ENCODE measurements at regions not wholly inside any gene's neighbourhood (a gene's known extent, or its start where the extent isn't known, plus 50 kb on each side); places are given as distances from the start of the nearest gene placed in this dataset.
"Not testable (repeated sequence)": the region's sequence is repeated elsewhere in the genome, so short reads cannot be mapped to it uniquely, and the experiment has no call there.

- no peak for DNase-seq (ENCODE audit: low read depth in 2 of 2)
Measured at GRCh38 chr6:135605278-135605790, 107.8 kb upstream of the AHI1 start.

- DNase-seq (ENCODE audit: low read depth in 2 of 2): no peak
Measured at GRCh38 chr6:135606392-135606791, 108.9 kb upstream of the AHI1 start.

- no peak for DNase-seq (ENCODE audit: low read depth in 2 of 2)
Measured at GRCh38 chr6:135608031-135608430, 110.5 kb upstream of the AHI1 start.

GRCh38 chr6:135610192-135610591, 112.7 kb upstream of the AHI1 start:
- DNase-seq (ENCODE audit: low read depth in 2 of 2): not testable (repeated sequence)

- no peak for DNase-seq (ENCODE audit: low read depth in 2 of 2)
Measured at GRCh38 chr6:135616655-135617054, 119.1 kb upstream of the AHI1 start.

- DNase-seq (ENCODE audit: low read depth in 2 of 2): no peak
Measured at GRCh38 chr6:135617222-135617621, 119.7 kb upstream of the AHI1 start.

GRCh38 chr6:135622081-135622480, 124.5 kb upstream of the AHI1 start:
- no peak for DNase-seq (ENCODE audit: low read depth in 2 of 2)

GRCh38 chr6:135623979-135624378, 126.4 kb upstream of the AHI1 start:
- no peak for DNase-seq (ENCODE audit: low read depth in 2 of 2)

- DNase-seq (ENCODE audit: low read depth in 2 of 2): peak in 1 of 2 donors; percentile 6
Measured at GRCh38 chr6:135624402-135625295, 127.1 kb upstream of the AHI1 start.

GRCh38 chr6:135626001-135626400, 128.5 kb upstream of the AHI1 start:
- DNase-seq (ENCODE audit: low read depth in 2 of 2): not testable (repeated sequence)

- DNase-seq (ENCODE audit: low read depth in 2 of 2): no peak
Measured at GRCh38 chr6:135627092-135627715, 129.7 kb upstream of the AHI1 start.

GRCh38 chr6:135630789-135631376, 133.3 kb upstream of the AHI1 start:
- DNase-seq (ENCODE audit: low read depth in 2 of 2): no peak

GRCh38 chr6:135631821-135632220, 134.3 kb upstream of the AHI1 start:
- DNase-seq (ENCODE audit: low read depth in 2 of 2): no peak

GRCh38 chr6:135633573-135633972, 136.0 kb upstream of the AHI1 start:
- DNase-seq (ENCODE audit: low read depth in 2 of 2): no peak

- DNase-seq (ENCODE audit: low read depth in 2 of 2): no peak
Measured at GRCh38 chr6:135637701-135638100, 140.2 kb upstream of the AHI1 start.

GRCh38 chr6:135638108-135638507, 140.6 kb upstream of the AHI1 start:
- DNase-seq (ENCODE audit: low read depth in 2 of 2): no peak

- no peak for DNase-seq (ENCODE audit: low read depth in 2 of 2)
Measured at GRCh38 chr6:135640048-135640447, 142.5 kb upstream of the AHI1 start.

GRCh38 chr6:135640449-135641111, 143.0 kb upstream of the AHI1 start:
- DNase-seq (ENCODE audit: low read depth in 2 of 2): no peak

- no peak for DNase-seq (ENCODE audit: low read depth in 2 of 2)
Measured at GRCh38 chr6:135642912-135643311, 145.4 kb upstream of the AHI1 start.

GRCh38 chr6:135644394-135644793, 146.9 kb upstream of the AHI1 start:
- no peak for DNase-seq (ENCODE audit: low read depth in 2 of 2)

- DNase-seq (ENCODE audit: low read depth in 2 of 2): no peak
Measured at GRCh38 chr6:135647521-135647920, 150.0 kb upstream of the AHI1 start.
